H1 (cell line): ENCODE measurements at regions not wholly inside any gene's neighbourhood (a gene's known extent, or its start where the extent isn't known, plus 50 kb on each side); places are given as distances from the start of the nearest gene placed in this dataset.

Experiments
- CTCF ChIA-PET: fragments of 300-600 bp; sonication (Branson Sonifier 250); formaldehyde crosslinking; loops from one replicate; lab custom pipeline; 2021; ENCODE audit not compliant: partially characterized antibody; lab: Charles Lee
- POLR2A ChIA-PET: fragments of 300-600 bp; sonication (Branson Sonifier 250); formaldehyde crosslinking; loops from one replicate; lab custom pipeline; 2021; ENCODE audit warnings: inconsistent platforms; ENCODE audit not compliant: partially characterized antibody; lab: Charles Lee
- DNase-seq, 2 experiments: peaks; one replicate each; pipeline versions ENCODE4 v3.0.0 to v3.0.0-alpha.2; 2010 to 2022; ENCODE audit warnings: low spot score in 2 of 2, low read depth in 1 of 2, mixed read lengths in 1 of 2
- FAIRE-seq: peaks from 2 replicates; lab custom pipeline; 2011; peaks lifted over from hg19 to GRCh38; lab: Jason Lieb, UNC
- H2AFZ ChIP-seq: 2 replicates; pipeline ENCODE4 v1.8.1; 2012; ENCODE audit warnings: low read length, inconsistent platforms
- H2AK5ac ChIP-seq: 2 replicates; pipeline ENCODE4 v1.6.1; 2013; ENCODE audit warnings: low read depth, low read length
- H2BK120ac ChIP-seq: replicated peaks from 2 replicates; pipeline ENCODE3; 2013; ENCODE audit warnings: low read depth, low read length, inconsistent platforms
- H2BK12ac ChIP-seq: 2 replicates; pipeline ENCODE4 v1.6.1; 2013; ENCODE audit warnings: low read depth, low read length
- H2BK15ac ChIP-seq: 2 replicates; pipeline ENCODE4 v1.6.1; 2013; ENCODE audit warnings: low read length
- H2BK20ac ChIP-seq: 2 replicates; pipeline ENCODE4 v1.6.1; 2013; ENCODE audit warnings: low read length
- H2BK5ac ChIP-seq: 2 replicates; pipeline ENCODE4 v1.6.1; 2013; ENCODE audit warnings: low read depth, low read length
- H3K14ac ChIP-seq: 2 replicates; pipeline ENCODE4 v1.6.1; 2013; ENCODE audit warnings: inconsistent platforms; ENCODE audit not compliant: insufficient read length
- H3K18ac ChIP-seq: 2 replicates; pipeline ENCODE4 v1.6.1; 2013; ENCODE audit warnings: low read length; ENCODE audit errors: extremely low read depth
- H3K23ac ChIP-seq: 2 replicates; pipeline ENCODE4 v1.6.1; 2013; ENCODE audit warnings: inconsistent platforms; ENCODE audit not compliant: insufficient read length
- H3K23me2 ChIP-seq: 2 replicates; pipeline ENCODE4 v1.6.1; 2013; ENCODE audit warnings: low read depth, low read length
- H3K27ac ChIP-seq: 2 replicates; pipeline ENCODE4 v1.6.1; 2011; ENCODE audit warnings: low read depth, low read length, inconsistent platforms
- H3K27me3 ChIP-seq, 4 experiments: replicated peaks in 1 of 4; 1 replicate in 1 of 4; 2 replicates in 3 of 4; pipeline versions ENCODE4 v1.6.1 to v1.8.1; 2011 to 2013; ENCODE audit warnings: low read length in 3 of 4, mild to moderate bottlenecking in 3 of 4, inconsistent platforms in 2 of 4, mixed read lengths in 2 of 4, moderate library complexity in 1 of 4; ENCODE audit not compliant: control insufficient read depth in 3 of 4, insufficient read depth in 3 of 4; ENCODE audit errors: extremely low read depth in 1 of 4
- H3K36me3 ChIP-seq, 4 experiments: 2 replicates each; pipeline versions ENCODE4 v1.6.1 to v1.8.1; 2011 to 2013; ENCODE audit warnings: mild to moderate bottlenecking in 4 of 4, low read length in 3 of 4, moderate library complexity in 2 of 4, control low read depth in 1 of 4, inconsistent platforms in 1 of 4; ENCODE audit not compliant: insufficient read depth in 4 of 4, control insufficient read depth in 2 of 4
- H3K4ac ChIP-seq: replicated peaks from 2 replicates; pipeline ENCODE3; 2013; ENCODE audit warnings: low read length, low read depth, mixed read lengths, inconsistent platforms; ENCODE audit not compliant: insufficient read length
- H3K4me1 ChIP-seq, 4 experiments: replicated peaks in 1 of 4; 1 replicate in 1 of 4; 2 replicates in 3 of 4; pipeline versions ENCODE4 v1.6.1 to v1.8.1; 2011 to 2013; ENCODE audit warnings: low read length in 3 of 4, inconsistent platforms in 2 of 4, mixed read lengths in 1 of 4; ENCODE audit not compliant: insufficient read depth in 4 of 4, control insufficient read depth in 3 of 4
- H3K4me2 ChIP-seq, 2 experiments: 2 replicates each; pipeline versions ENCODE4 v1.6.1 to v1.8.1; 2011 to 2013; ENCODE audit warnings: low read depth in 2 of 2, low read length in 2 of 2, control low read depth in 1 of 2, inconsistent platforms in 1 of 2, mild to moderate bottlenecking in 1 of 2; ENCODE audit not compliant: insufficient read depth in 1 of 2
- H3K4me3 ChIP-seq, 4 experiments: fragments of 200-600, 300-600 bp in 1 of 4; sonication (generic), shearing (Covaris generic), sonication (Bioruptor Twin) in 1 of 4; 2 replicates each; pipeline versions ENCODE4 v1.5.1 to v1.8.1; 2011 to 2016; ENCODE audit warnings: low read length in 4 of 4, low read depth in 3 of 4, control low read depth in 2 of 4, inconsistent platforms in 2 of 4, mild to moderate bottlenecking in 2 of 4, mixed read lengths in 1 of 4, moderate library complexity in 1 of 4; ENCODE audit not compliant: insufficient read depth in 2 of 4; ENCODE audit errors: extremely low read depth in 1 of 4
- H3K56ac ChIP-seq: replicated peaks from 2 replicates; pipeline ENCODE3; 2013; ENCODE audit warnings: low read depth, mild to moderate bottlenecking, mixed read lengths, low read length, inconsistent platforms; ENCODE audit not compliant: insufficient read length
- H3K79me1 ChIP-seq: 2 replicates; pipeline ENCODE4 v1.6.1; 2013; ENCODE audit warnings: low read depth, low read length, control low read depth
- H3K79me2 ChIP-seq, 2 experiments: 2 replicates each; pipeline versions ENCODE4 v1.6.1 to v1.8.1; 2012 to 2013; ENCODE audit warnings: low read length in 2 of 2, mild to moderate bottlenecking in 2 of 2, inconsistent platforms in 1 of 2; ENCODE audit not compliant: insufficient read depth in 2 of 2, control insufficient read depth in 1 of 2
- H3K9ac ChIP-seq, 4 experiments: replicated peaks in 1 of 4; 1 replicate in 1 of 4; 2 replicates in 3 of 4; pipeline versions ENCODE4 v1.6.1 to v1.8.1; 2011 to 2013; ENCODE audit warnings: low read depth in 3 of 4, low read length in 3 of 4, control low read depth in 2 of 4, mild to moderate bottlenecking in 2 of 4, moderate library complexity in 2 of 4, inconsistent platforms in 1 of 4; ENCODE audit errors: extremely low read depth in 1 of 4
- H3K9me3 ChIP-seq, 2 experiments: 2 replicates each; pipeline versions ENCODE4 v1.6.1 to v1.8.1; 2012 to 2013; ENCODE audit warnings: mild to moderate bottlenecking in 2 of 2, moderate library complexity in 2 of 2, control low read depth in 1 of 2, inconsistent platforms in 1 of 2, low read depth in 1 of 2, low read length in 1 of 2, mixed read lengths in 1 of 2; ENCODE audit not compliant: insufficient read depth in 2 of 2
- H4K20me1 ChIP-seq, 2 experiments: replicated peaks in 1 of 2; 2 replicates each; pipeline versions ENCODE3 to v1.8.1; 2011 to 2013; ENCODE audit warnings: inconsistent platforms in 2 of 2, low read length in 2 of 2, mild to moderate bottlenecking in 1 of 2; ENCODE audit not compliant: insufficient read depth in 2 of 2, control insufficient read depth in 1 of 2
- H4K5ac ChIP-seq: 2 replicates; pipeline ENCODE4 v1.6.1; 2013; ENCODE audit warnings: low read length, low read depth, mixed read lengths, inconsistent platforms; ENCODE audit not compliant: insufficient read length
- H4K8ac ChIP-seq: 2 replicates; pipeline ENCODE4 v1.8.0; 2013; ENCODE audit warnings: mild to moderate bottlenecking, moderate library complexity, low read length, inconsistent platforms; ENCODE audit not compliant: insufficient read depth; ENCODE audit errors: extremely low read depth
- H4K91ac ChIP-seq: replicated peaks from 2 replicates; pipeline ENCODE3; 2013; ENCODE audit warnings: low read length, mixed read lengths, inconsistent platforms; ENCODE audit not compliant: insufficient read length
- BACH1 ChIP-seq: IDR thresholded peaks from 2 replicates; pipeline ENCODE4 v1.6.1; 2012; ENCODE audit warnings: low read length, improper control_type of control experiment
- CHD1 ChIP-seq: IDR thresholded peaks from 2 replicates; pipeline ENCODE4 v1.6.1; 2012; ENCODE audit warnings: low read depth, low read length, improper control_type of control experiment
- CREB1 ChIP-seq: IDR thresholded peaks from 2 replicates; pipeline ENCODE4 v1.6.1; 2012; ENCODE audit warnings: inconsistent platforms
- CTBP2 ChIP-seq: IDR thresholded peaks from 2 replicates; pipeline ENCODE4 v1.7.0; 2011; ENCODE audit warnings: borderline replicate concordance, mild to moderate bottlenecking, moderate library complexity, mixed read lengths, low read length; ENCODE audit not compliant: insufficient read depth, insufficient read length
- EGR1 ChIP-seq: IDR thresholded peaks from 2 replicates; pipeline ENCODE4 v1.6.1; 2011; ENCODE audit warnings: low read depth, low read length, borderline replicate concordance
- GABPA ChIP-seq: IDR thresholded peaks from 2 replicates; pipeline ENCODE4 v1.6.1; 2011; ENCODE audit warnings: mild to moderate bottlenecking, low read length, moderate library complexity, borderline replicate concordance; ENCODE audit not compliant: insufficient read depth
- KDM4A ChIP-seq: IDR thresholded peaks from one replicate; pipeline ENCODE4 v1.7.1; 2012; ENCODE audit warnings: low read depth, mild to moderate bottlenecking, moderate library complexity, low read length, inconsistent platforms; ENCODE audit not compliant: severe bottlenecking
- NRF1 ChIP-seq: IDR thresholded peaks from 2 replicates; pipeline ENCODE4 v1.6.1; 2011; ENCODE audit warnings: mild to moderate bottlenecking, low read depth, low read length, improper control_type of control experiment
- POLR2AphosphoS5 ChIP-seq: IDR thresholded peaks from 2 replicates; pipeline ENCODE4 v1.6.1; 2011; ENCODE audit warnings: low read depth, low read length
- RAD21 ChIP-seq, 2 experiments: IDR thresholded peaks in 1 of 2; conservative IDR thresholded peaks in 1 of 2; 2 replicates each; pipeline ENCODE4 v1.6.1; 2011; ENCODE audit warnings: low read depth in 2 of 2, low read length in 2 of 2, improper control_type of control experiment in 1 of 2, inconsistent platforms in 1 of 2, mild to moderate bottlenecking in 1 of 2, moderate library complexity in 1 of 2
- RBBP5 ChIP-seq: IDR thresholded peaks from 2 replicates; pipeline ENCODE4 v1.7.1; 2012; ENCODE audit warnings: low read depth, mild to moderate bottlenecking, inconsistent platforms, low read length, moderate library complexity, borderline replicate concordance
- SIN3A ChIP-seq, 2 experiments: IDR thresholded peaks in 1 of 2; conservative IDR thresholded peaks in 1 of 2; 2 replicates each; pipeline ENCODE4 v1.6.1; 2011 to 2012; ENCODE audit warnings: low read length in 2 of 2, improper control_type of control experiment in 1 of 2, low read depth in 1 of 2, mild to moderate bottlenecking in 1 of 2
- SP1 ChIP-seq: IDR thresholded peaks from 2 replicates; pipeline ENCODE4 v1.6.1; 2011; ENCODE audit warnings: low read depth, low read length
- TEAD4 ChIP-seq: IDR thresholded peaks from 2 replicates; pipeline ENCODE4 v1.6.1; 2012; ENCODE audit warnings: low read depth, low read length, inconsistent platforms, mixed read lengths
- YY1 ChIP-seq: IDR thresholded peaks from 2 replicates; pipeline ENCODE4 v1.6.1; 2011; ENCODE audit warnings: low read depth, mild to moderate bottlenecking, low read length
- WGBS, 2 experiments: shearing (Covaris generic) in 1 of 2; methylation state at CpG; one replicate each; pipeline versions ENCODE4 v1.1.6 to v1.1.7; 2013 to 2015; ENCODE audit warnings: low lambda C conversion rate in 2 of 2, mixed read lengths in 2 of 2, inconsistent platforms in 1 of 2, low coverage in 1 of 2, missing lambda C conversion rate in 1 of 2; ENCODE audit not compliant: insufficient replicate concordance in 2 of 2, insufficient coverage in 1 of 2, insufficient read length in 1 of 2; ENCODE audit errors: extremely low coverage in 1 of 2, missing lambda C conversion rate in 1 of 2; 5-methylcytosine and 5-hydroxymethylcytosine counted together

- Histone ChIP-seq H4K91ac (no peak overlapping the region), H3K18ac (no peak overlapping the region), H3K4me3 (no peak overlapping the region), H3K27me3 (no peaks in the 10 kb centered on the region), H3K36me3 (no peaks in the 10 kb centered on the region), H4K8ac (no peak overlapping the region), H2BK15ac (no peak overlapping the region), H3K4me1 (0 out of 7 replicates have a peak, but pooled peaks cover 0 to 1% (median 0%) of the 10 kb centered on the region in 4 experiments), H3K14ac (no peak overlapping the region), H2BK20ac (no peak overlapping the region), H3K79me1 (no peaks in the 10 kb centered on the region), H2AK5ac (no peak overlapping the region), H3K9ac (no peak overlapping the region), H2BK5ac (no peak overlapping the region), H3K23me2 (no peaks in the 10 kb centered on the region), H2AFZ (no peak overlapping the region), H4K5ac (no peak overlapping the region), H3K27ac (no peak overlapping the region), H2BK120ac (no peak overlapping the region), H2BK12ac (no peak overlapping the region), H4K20me1 (no peaks in the 10 kb centered on the region), H3K56ac (no peak overlapping the region), H3K4me2 (no peak overlapping the region), H3K4ac (no peak overlapping the region), H3K23ac (no peak overlapping the region), H3K79me2 (no peaks in the 10 kb centered on the region), H3K9me3 (no peaks in the 10 kb centered on the region)
- POLR2A ChIA-PET = no interaction called here
- 95% methylated on average over 6 of the region's 6 CpGs; no CpG with 5 or more reads in 1 of the 2 experiments for WGBS, 2 experiments
- CTCF ChIA-PET = no interaction called here
- no peak for DNase-seq
- FAIRE-seq = no peak
- TF ChIP-seq CHD1 (no peak), BACH1 (no peak), GABPA (no peak), TEAD4 (no peak), YY1 (no peak), CTBP2 (no peak), CREB1 (no peak), NRF1 (no peak), SIN3A (conservative IDR thresholded peaks at IDR 0.05 in 1 of 2, IDR thresholded peaks at IDR 0.05 in 1 of 2; ENCODE audit: low read depth in 1 of 2, low read length in 2 of 2) (no peak), POLR2AphosphoS5 (no peak), KDM4A (no peak), RBBP5 (no peak), EGR1 (no peak), RAD21 (IDR thresholded peaks at IDR 0.05 in 1 of 2, conservative IDR thresholded peaks at IDR 0.05 in 1 of 2; ENCODE audit: low read depth in 2 of 2, low read length in 2 of 2) (no peak), SP1 (no peak)
Observed at GRCh38 chr4:89604951-89605350, 232.0 kb downstream of the SNCA start.
